Neural progenitor cell (in vitro differentiated cells): ENCODE measurements at regions not wholly inside any gene's neighbourhood (a gene's known extent, or its start where the extent isn't known, plus 50 kb on each side); places are given as distances from the start of the nearest gene placed in this dataset.

Experiments
- DNase-seq: peaks from one replicate; pipeline ENCODE4 v3.0.0-alpha.2; 2016; ENCODE audit warnings: low spot score
- H2AFZ ChIP-seq: fragments of 200-600 bp; sonication (generic); replicated peaks from 2 replicates; pipeline ENCODE4 v1.6.1; 2016; ENCODE audit warnings: antibody characterized with exemption
- H3F3A ChIP-seq: fragments of 200-600 bp; sonication (generic); 2 replicates; pipeline ENCODE4 v1.6.1; 2016; ENCODE audit warnings: antibody characterized with exemption, low read depth
- H3K27ac ChIP-seq: fragments of 200-600 bp; sonication (generic); 2 replicates; pipeline ENCODE4 v1.5.1; 2016; ENCODE audit warnings: mild to moderate bottlenecking
- H3K27me3 ChIP-seq: fragments of 200-600 bp; sonication (generic); 2 replicates; pipeline ENCODE4 v1.6.1; 2016; ENCODE audit warnings: mild to moderate bottlenecking, moderate library complexity
- H3K36me3 ChIP-seq: fragments of 200-600 bp; sonication (generic); 2 replicates; pipeline ENCODE4 v1.5.1; 2016
- H3K4me1 ChIP-seq: fragments of 200-600 bp; sonication (generic); 2 replicates; pipeline ENCODE4 v1.6.1; 2016; ENCODE audit warnings: mixed run types
- H3K4me2 ChIP-seq: fragments of 200-600 bp; sonication (generic); 2 replicates; pipeline ENCODE4 v1.6.1; 2016
- H3K4me3 ChIP-seq: fragments of 200-600 bp; sonication (generic); 2 replicates; pipeline ENCODE4 v1.5.1; 2016
- H3K79me2 ChIP-seq: fragments of 200-600 bp; sonication (generic); 2 replicates; pipeline ENCODE4 v1.6.1; 2016; ENCODE audit warnings: low read depth
- H3K9ac ChIP-seq: fragments of 200-600 bp; sonication (generic); 2 replicates; pipeline ENCODE4 v1.6.1; 2016
- H3K9me3 ChIP-seq: fragments of 200-600 bp; sonication (generic); 2 replicates; pipeline ENCODE4 v1.5.1; 2016; ENCODE audit warnings: low read depth
- H4K20me1 ChIP-seq: fragments of 200-600 bp; sonication (generic); 2 replicates; pipeline ENCODE4 v1.6.1; 2016; ENCODE audit warnings: low read depth
- H3K27ac Mint-ChIP-seq: 3 replicates; pipeline ENCODE4 v1.8.0; 2021; ENCODE audit warnings: mixed read lengths
- H3K27me3 Mint-ChIP-seq: 2 replicates; pipeline ENCODE4 v1.8.0; 2022; ENCODE audit warnings: low read depth, mild to moderate bottlenecking, inconsistent platforms, moderate library complexity, mixed read lengths; ENCODE audit not compliant: insufficient read depth
- H3K36me3 Mint-ChIP-seq: 3 replicates; pipeline ENCODE4 v1.8.0; 2021; ENCODE audit warnings: mixed read lengths
- H3K4me1 Mint-ChIP-seq: 3 replicates; pipeline ENCODE4 v1.8.0; 2021; ENCODE audit warnings: mixed read lengths
- H3K4me3 Mint-ChIP-seq: 3 replicates; pipeline ENCODE4 v1.8.0; 2021; ENCODE audit warnings: mild to moderate bottlenecking, moderate library complexity, mixed read lengths
- H3K9me3 Mint-ChIP-seq: 3 replicates; pipeline ENCODE4 v1.8.0; 2020; ENCODE audit warnings: mixed read lengths
- CTCF ChIP-seq: fragments of 200-600 bp; sonication (generic); IDR thresholded peaks from 2 replicates; pipeline ENCODE4 v1.5.1; 2017; ENCODE audit warnings: antibody characterized with exemption, mild to moderate bottlenecking
- EZH2 ChIP-seq: fragments of 200-600 bp; sonication (generic); IDR thresholded peaks from 2 replicates; pipeline ENCODE4 v1.6.1; 2017; ENCODE audit warnings: antibody characterized with exemption, mild to moderate bottlenecking, moderate library complexity
- EZH2phosphoT487 ChIP-seq: fragments of 200-600 bp; sonication (generic); IDR thresholded peaks from 2 replicates; pipeline ENCODE4 v1.6.1; 2017; ENCODE audit warnings: antibody characterized with exemption

GRCh38 chr11:123373754-123374621 lies 56.1 kb upstream of the GRAMD1B start:
- no peak overlapping the region for H3K27ac ChIP-seq
- Mint-ChIP-seq H3K27ac (no peak overlapping the region), H3K4me1 (peaks cover 11% of the 10 kb centered on the region), H3K4me3 (no peak overlapping the region), H3K36me3 (peaks cover 2% of the 10 kb centered on the region), H3K27me3 (no peaks in the 10 kb centered on the region), H3K9me3 (no peaks in the 10 kb centered on the region)
- no peaks in the 10 kb centered on the region for H3K79me2 ChIP-seq
- no peaks in the 10 kb centered on the region for H4K20me1 ChIP-seq
- no peak for TF ChIP-seq EZH2
- no peak for TF ChIP-seq CTCF
- no peak for TF ChIP-seq EZH2phosphoT487
- DNase-seq = no peak
- H3K4me1 ChIP-seq = peaks cover 5% of the 10 kb centered on the region
- H3F3A ChIP-seq = no peaks in the 10 kb centered on the region
- H2AFZ ChIP-seq = no peak overlapping the region
- no peak overlapping the region for H3K4me3 ChIP-seq
- H3K27me3 ChIP-seq = no peaks in the 10 kb centered on the region
- no peaks in the 10 kb centered on the region for H3K36me3 ChIP-seq
- no peak overlapping the region for H3K9ac ChIP-seq
- H3K9me3 ChIP-seq = no peaks in the 10 kb centered on the region
- no peak overlapping the region for H3K4me2 ChIP-seq

GRCh38 chr11:123371506-123372297 lies 58.4 kb upstream of the GRAMD1B start:
- Mint-ChIP-seq H3K9me3 (no peaks in the 10 kb centered on the region), H3K27me3 (no peaks in the 10 kb centered on the region), H3K36me3 (peaks cover 4% of the 10 kb centered on the region), H3K4me3 (no peak overlapping the region), H3K4me1 (peaks cover 9% of the 10 kb centered on the region), H3K27ac (no peak overlapping the region)
- Histone ChIP-seq H3K4me3 (no peak overlapping the region), H3K9ac (no peak overlapping the region), H3F3A (no peaks in the 10 kb centered on the region), H3K79me2 (no peaks in the 10 kb centered on the region), H2AFZ (no peak overlapping the region), H3K4me1 (peaks cover 5% of the 10 kb centered on the region), H4K20me1 (no peaks in the 10 kb centered on the region), H3K27ac (no peak overlapping the region), H3K9me3 (no peaks in the 10 kb centered on the region), H3K4me2 (no peak overlapping the region), H3K36me3 (no peaks in the 10 kb centered on the region), H3K27me3 (no peaks in the 10 kb centered on the region)
- no peak for DNase-seq
- TF ChIP-seq EZH2phosphoT487 = no peak
- TF ChIP-seq CTCF = no peak
- TF ChIP-seq EZH2 = no peak

- H3K4me1 ChIP-seq = peaks cover 41% of the 10 kb centered on the region
- H3K27ac Mint-ChIP-seq = no peak overlapping the region
- no peaks in the 10 kb centered on the region for H3K9me3 ChIP-seq
- H3K27me3 Mint-ChIP-seq = no peaks in the 10 kb centered on the region
- no peaks in the 10 kb centered on the region for H4K20me1 ChIP-seq
- DNase-seq = no peak
- no peak overlapping the region for H3K4me3 Mint-ChIP-seq
- H3K27me3 ChIP-seq = peaks cover 9% of the 10 kb centered on the region
- no peak overlapping the region for H3K4me2 ChIP-seq
- peaks cover 41% of the 10 kb centered on the region for H3K4me1 Mint-ChIP-seq
- no peaks in the 10 kb centered on the region for H3K79me2 ChIP-seq
- no peak overlapping the region for H2AFZ ChIP-seq
- no peaks in the 10 kb centered on the region for H3K36me3 ChIP-seq
- H3F3A ChIP-seq = peaks cover 23% of the 10 kb centered on the region
- peaks cover 4% of the 10 kb centered on the region for H3K36me3 Mint-ChIP-seq
- H3K9me3 Mint-ChIP-seq = no peaks in the 10 kb centered on the region
- H3K9ac ChIP-seq = no peak overlapping the region
- H3K27ac ChIP-seq = no peak overlapping the region
- TF ChIP-seq EZH2phosphoT487 (no peak), CTCF (no peak), EZH2 (no peak)
- no peak overlapping the region for H3K4me3 ChIP-seq
These were observed 63.1 kb upstream of the GRAMD1B start for GRCh38 chr11:123366924-123367323.
